Renal cortex interstitium (tissue), 11 donors: ENCODE measurements at regions not wholly inside any gene's neighbourhood (a gene's known extent, or its start where the extent isn't known, plus 50 kb on each side); places are given as distances from the start of the nearest gene placed in this dataset.

Experiments
- DNase-seq, 11 donors: peaks; one replicate each; pipeline ENCODE4 v3.0.0-alpha.2; 2013; ENCODE audit warnings: low read depth in 9 of 11, low spot score in 4 of 11; ENCODE audit errors: extremely low read depth in 1 of 11

DNA sequence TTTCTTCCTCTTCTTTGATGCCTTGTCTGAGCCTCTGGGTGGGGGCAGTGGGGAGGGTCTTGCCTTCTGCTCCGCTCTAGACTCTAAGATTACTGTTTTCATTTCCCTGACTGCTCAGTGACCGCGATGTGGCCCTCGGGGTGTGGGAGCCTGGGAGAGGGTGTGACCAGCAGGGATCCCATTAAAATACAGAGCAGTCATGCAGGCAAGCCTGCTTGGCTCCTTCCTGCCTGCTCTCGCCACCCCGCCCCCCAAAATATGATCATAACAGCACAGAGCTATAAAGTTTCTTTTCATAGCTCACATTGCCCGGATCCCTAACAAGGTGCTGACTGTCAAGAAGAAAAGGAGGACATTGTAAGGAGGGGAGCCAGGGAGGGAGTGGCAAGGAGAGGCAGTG is 332.9 kb downstream of the RAB28 start:
- DNase-seq, result no peak

- no peak for DNase-seq
These were observed 340.7 kb downstream of the RAB28 start for GRCh38 chr4:13143222-13144070.

- no peak for DNase-seq
These were observed 341.4 kb downstream of the RAB28 start for GRCh38 chr4:13142726-13143125.

- DNase-seq, result no peak
These were observed 341.9 kb downstream of the RAB28 start for GRCh38 chr4:13142191-13142590.

DNA sequence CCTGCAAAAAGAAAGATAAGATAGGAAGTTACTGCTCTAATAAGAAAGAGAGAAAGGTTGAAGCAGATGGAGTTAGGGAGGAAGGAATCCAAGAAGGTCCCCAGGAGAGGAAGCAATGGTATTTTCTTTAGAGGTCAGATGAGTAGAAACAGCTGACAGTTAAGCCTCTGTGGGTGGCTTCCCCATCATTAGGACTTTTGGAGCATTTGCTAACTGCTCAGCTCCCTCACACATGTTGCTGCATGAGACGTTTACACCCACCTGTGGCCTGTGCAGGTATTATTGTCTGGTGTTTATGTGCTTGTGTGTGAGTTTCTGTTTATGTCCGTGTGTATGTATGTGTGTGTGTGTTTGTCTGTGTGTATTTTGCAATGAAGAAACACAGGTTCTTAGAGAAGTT is 346.8 kb downstream of the RAB28 start:
- no peak for DNase-seq

DNA sequence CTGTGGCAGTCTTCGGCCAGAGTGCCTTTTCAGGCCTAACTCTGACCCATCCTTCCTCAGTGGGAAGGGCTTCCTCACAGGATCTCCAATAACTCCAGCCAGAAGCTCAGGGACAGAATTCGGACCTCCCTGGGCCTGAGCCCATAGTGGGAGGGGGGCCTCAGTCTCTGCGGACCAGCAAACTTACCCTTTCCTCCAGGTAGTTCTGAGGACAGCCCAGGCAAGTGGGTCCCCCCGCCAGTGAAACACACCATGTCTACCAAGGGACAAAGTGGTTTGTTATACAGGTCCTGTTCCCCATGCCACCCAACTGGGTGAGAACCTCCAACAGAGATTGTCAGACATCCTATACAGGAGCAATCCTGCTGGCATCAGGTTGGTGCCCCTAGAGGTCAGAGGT is 350.4 kb downstream of the RAB28 start:
- DNase-seq, result no peak

DNA sequence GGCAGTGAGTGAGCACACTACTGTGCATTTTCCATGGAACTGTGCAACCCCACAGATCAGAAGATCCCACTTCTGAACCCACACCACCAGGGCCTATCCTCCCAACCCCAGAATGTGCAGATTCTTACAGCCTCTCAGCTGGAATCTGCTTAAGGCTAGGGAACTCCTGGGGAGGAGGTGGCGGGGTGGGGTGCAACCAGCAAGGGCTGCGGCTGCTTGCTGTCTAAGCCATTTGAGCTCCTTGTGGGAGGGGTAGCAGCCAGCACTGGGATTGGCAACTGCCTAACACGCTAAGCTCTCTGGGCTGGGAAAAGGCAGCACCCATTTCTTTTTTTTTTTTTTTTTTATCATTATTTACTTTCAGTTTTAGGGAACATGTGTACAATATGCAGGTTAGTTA is 353.3 kb downstream of the RAB28 start:
- DNase-seq, result no peak

DNA sequence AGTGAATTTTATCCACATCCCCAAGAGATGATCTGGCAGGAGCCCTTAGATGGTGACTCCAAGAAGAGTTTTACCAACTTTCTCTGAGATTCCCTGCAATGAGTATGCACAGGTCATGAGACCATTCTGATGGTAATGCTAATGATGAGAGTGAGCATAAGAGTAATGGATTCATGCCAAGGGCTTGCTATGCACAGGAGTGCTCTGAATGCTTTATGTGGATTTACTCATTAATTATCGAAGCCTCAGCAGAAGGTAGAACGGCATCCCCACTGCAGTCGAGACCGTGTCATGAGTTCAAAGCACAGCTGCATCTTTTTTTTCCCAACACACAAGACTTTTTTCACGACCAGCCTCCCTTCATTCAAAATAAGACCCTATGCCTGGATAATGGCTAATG is 355.0 kb downstream of the RAB28 start:
- DNase-seq, result no peak

DNA sequence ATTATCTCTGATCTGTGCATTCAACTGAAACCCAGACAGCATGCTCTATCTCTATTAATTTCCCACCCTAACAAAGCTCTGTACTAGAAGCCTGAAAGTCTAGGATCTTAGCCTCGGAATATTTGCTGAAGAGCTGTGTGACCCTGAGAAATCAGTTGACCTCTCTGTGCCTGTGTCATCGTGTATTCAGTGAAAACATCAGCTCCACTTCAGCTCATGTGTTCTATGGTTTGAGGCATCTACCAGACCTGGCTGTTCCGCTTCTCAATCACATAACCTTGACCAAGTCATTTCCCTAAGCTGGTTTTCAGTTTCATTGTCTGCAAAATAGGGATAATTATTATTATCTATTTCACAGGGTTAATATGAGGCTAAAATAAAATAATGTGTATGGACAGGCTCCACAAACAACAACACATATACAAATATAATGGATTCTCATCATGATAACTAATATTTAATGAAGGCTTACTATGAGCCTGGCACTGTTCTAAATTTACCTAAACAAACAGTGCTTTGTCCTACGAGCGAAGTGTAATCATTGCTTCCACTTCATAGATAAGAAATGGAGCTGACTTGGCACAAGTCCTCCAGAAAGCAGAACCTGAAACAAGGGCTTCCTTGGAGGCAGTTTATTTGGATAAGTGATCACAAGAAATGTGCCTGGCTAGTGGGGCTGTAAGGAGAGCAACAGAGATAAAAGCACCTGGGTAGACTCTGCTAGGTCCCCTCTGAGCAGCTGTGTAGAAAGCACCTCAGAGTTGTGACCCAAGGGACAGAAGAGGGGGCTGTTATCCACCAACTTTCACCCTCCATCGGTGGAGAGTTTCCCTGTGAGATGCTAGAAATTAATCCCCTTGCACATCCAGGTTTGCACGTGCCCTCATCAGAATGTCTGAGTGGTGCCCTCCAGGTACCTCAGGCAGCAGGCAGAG is 356.9 kb downstream of the RAB28 start:
- no peak for DNase-seq

- DNase-seq, result no peak
These were observed 365.5 kb downstream of the RAB28 start for GRCh38 chr4:13118633-13119032.

DNA sequence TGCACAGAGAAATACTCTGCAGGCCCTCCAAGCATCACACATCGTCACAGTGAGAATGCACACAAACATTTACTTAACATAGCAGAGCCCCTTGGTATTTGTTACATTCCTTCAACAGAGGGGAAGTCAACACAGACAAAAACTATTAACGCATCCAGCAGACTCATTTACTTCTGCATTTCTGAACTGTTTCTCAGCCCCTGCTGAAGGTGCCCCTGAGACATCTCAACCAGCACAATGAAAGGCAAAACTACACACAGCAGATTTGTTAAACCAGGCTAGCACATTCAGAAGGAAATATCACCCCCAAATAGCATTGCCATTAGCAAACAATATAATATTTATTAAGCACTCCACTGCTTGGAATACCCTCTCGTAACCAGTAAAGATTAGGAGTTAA is 367.0 kb downstream of the RAB28 start:
- no peak for DNase-seq

- no peak for DNase-seq
These were observed 372.1 kb downstream of the RAB28 start for GRCh38 chr4:13112030-13112429.

GRCh38 chr4:13109536-13109935 is 374.6 kb downstream of the RAB28 start:
- DNase-seq, result no peak

- no peak for DNase-seq
These were observed 376.0 kb downstream of the RAB28 start for GRCh38 chr4:13108096-13108495.

DNA sequence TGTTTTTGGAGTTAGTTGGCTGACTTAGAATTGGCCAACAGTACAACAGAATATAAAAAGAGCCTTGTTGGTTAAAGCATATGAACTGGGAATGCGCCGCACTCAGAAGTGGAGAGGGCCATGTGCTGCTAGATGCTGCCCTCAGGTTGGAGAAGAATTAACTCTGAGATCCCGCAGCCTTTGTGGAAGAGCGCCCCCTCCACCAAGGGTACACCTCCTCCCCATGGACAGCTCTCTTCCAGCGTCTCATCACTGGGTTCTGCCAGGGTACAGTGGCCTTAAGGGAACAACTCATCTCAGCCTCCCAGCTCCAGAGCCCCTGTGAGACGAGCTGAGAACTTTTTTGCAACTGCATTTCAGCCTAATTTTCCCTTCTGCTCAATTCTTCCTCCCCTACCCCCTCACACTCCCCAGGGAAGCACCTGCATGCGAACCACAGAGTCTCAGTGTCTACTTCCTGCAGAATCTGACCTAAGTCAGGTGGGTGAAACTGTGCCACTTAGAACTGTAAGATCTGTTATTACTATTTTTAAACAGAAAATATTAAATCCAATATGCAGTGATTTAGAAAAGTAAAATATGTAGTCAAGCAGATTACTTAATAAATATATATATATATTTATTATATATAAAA is 380.6 kb downstream of the RAB28 start:
- DNase-seq, result no peak

GRCh38 chr4:13102092-13102742 is 381.9 kb downstream of the RAB28 start:
- no peak for DNase-seq

DNA sequence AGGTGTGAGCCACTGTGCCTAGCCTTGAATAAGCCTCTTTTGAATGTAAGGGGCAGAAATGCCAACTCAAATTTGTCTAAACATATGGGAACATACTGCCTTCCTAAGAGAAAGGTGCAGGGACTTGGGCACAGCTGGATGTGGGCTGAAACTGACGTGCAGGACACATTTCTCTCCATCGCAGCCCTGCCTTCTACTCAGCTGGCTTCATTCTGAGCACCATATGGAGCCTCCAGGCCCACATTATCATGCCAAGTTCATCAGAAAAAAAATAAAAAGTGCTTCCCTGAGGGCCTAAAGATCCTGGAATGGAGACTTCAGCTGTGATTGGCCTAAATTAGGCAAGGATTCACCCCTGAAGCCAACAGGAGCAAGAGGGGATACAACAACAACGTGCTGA is 386.2 kb downstream of the RAB28 start:
- DNase-seq, result no peak

DNA sequence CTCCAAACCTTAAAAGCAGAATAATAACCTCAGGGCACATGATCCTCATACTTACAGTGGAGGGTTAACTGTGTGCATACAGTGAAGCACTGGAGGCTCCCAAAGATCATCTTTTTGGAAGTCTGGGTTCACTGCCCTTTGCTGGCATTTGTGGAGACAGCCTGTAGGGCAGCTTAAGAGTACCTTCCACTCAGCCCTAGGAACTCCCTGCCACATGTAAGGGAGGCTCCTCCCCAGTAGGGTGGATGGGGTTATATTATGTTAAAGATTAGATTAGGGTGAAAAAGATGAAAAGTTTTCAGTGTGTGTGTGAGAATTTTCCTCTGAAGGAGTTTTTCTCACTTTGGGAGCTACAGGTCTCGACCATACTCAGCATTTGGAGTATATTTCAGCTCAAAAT is 388.4 kb downstream of the RAB28 start:
- no peak for DNase-seq

DNA sequence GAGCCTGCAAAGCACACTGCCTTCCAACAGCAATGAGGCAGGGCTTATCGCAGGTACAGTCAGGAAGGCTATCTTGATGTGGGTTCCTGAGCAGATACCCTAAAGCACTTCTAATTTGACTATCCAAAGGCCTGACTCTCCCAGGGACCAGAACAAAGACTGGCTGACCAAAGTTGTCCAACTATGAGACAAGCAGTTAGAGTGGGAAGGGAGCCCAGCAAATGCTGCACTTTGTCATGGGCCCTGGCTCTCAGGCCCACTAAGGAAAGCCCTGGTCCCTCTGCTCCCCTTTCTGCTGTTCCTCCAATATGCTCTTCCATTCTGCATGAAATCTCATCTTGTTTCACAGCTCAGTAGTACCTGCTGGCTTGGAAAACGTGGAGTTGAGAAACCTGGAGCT is 391.0 kb downstream of the RAB28 start:
- DNase-seq, result no peak
